ENCODE measurements at regions not wholly inside any gene's neighbourhood (a gene's known extent, or its start where the extent isn't known, plus 50 kb on each side); places are given as distances from the start of the nearest gene placed in this dataset.
"Not testable (repeated sequence)": the region's sequence is repeated elsewhere in the genome, so short reads cannot be mapped to it uniquely, and the experiment has no call there.

- not testable (repeated sequence) for TF ChIP-seq POLR2A, CTCF (IDR thresholded peaks at IDR 0.05)
Observed at GRCh38 chr9:62858240-62858639, 1668.4 kb downstream of the SPATA31A7 start.

All from testis (tissue), 2 donors.